Naive thymus-derived CD4-positive, alpha-beta T cell (primary cell): ENCODE measurements at regions not wholly inside any gene's neighbourhood (a gene's known extent, or its start where the extent isn't known, plus 50 kb on each side); places are given as distances from the start of the nearest gene placed in this dataset.

Experiments used
- ATAC-seq: fragments of 150-1000 bp; cut with Tn5 transposase; 2 replicates; pipeline ENCODE4 v1.10.0; 2021; ENCODE audit warnings: mild to moderate bottlenecking, moderate library complexity
- CTCF ChIA-PET: fragments of 350-600 bp; sonication (Branson Sonifier 250); formaldehyde crosslinking; loops from one replicate; lab custom pipeline; 2021; ENCODE audit warnings: antibody characterized with exemption; lab: Charles Lee
- POLR2A ChIA-PET: fragments of 350-600 bp; sonication (Branson Sonifier 250); formaldehyde crosslinking; loops from one replicate; lab custom pipeline; 2021; ENCODE audit warnings: antibody characterized with exemption, inconsistent platforms; lab: Charles Lee
- DNase-seq, 9 donors: peaks; one replicate each; pipeline versions ENCODE4 v3.0.0 to v3.0.0-alpha.2; 2020 to 2022; ENCODE audit warnings: mixed read lengths in 1 of 9
- H3K27ac ChIP-seq: one replicate; pipeline ENCODE4 v1.7.0; 2013; ENCODE audit warnings: mild to moderate bottlenecking, low read depth, low read length, moderate library complexity
- H3K27me3 ChIP-seq, 2 donors: one replicate each; pipeline ENCODE4 v1.7.0; 2013; ENCODE audit warnings: low read length in 2 of 2, mild to moderate bottlenecking in 2 of 2, moderate library complexity in 2 of 2; ENCODE audit not compliant: control insufficient read depth in 2 of 2, insufficient read depth in 2 of 2
- H3K36me3 ChIP-seq, 3 experiments: 1 replicate in 2 of 3; 2 replicates in 1 of 3; pipeline ENCODE4 v1.7.0; 2013; ENCODE audit warnings: low read length in 3 of 3, mild to moderate bottlenecking in 3 of 3, moderate library complexity in 1 of 3; ENCODE audit not compliant: insufficient read depth in 3 of 3, control insufficient read depth in 2 of 3
- H3K4me1 ChIP-seq, 2 donors: one replicate each; pipeline ENCODE4 v1.7.0; 2013; ENCODE audit warnings: low read length in 2 of 2, mild to moderate bottlenecking in 2 of 2, moderate library complexity in 1 of 2; ENCODE audit not compliant: control insufficient read depth in 2 of 2, insufficient read depth in 2 of 2
- H3K4me3 ChIP-seq: 2 replicates; pipeline ENCODE4 v1.7.0; 2013; ENCODE audit warnings: mild to moderate bottlenecking, low read length
- H3K9me3 ChIP-seq, 3 experiments: 1 replicate in 2 of 3; 2 replicates in 1 of 3; pipeline ENCODE4 v1.7.0; 2013; ENCODE audit warnings: low read length in 3 of 3; ENCODE audit not compliant: control insufficient read depth in 2 of 3
- H3K27ac Mint-ChIP-seq, 9 donors: one replicate each; pipeline ENCODE4 v1.8.0; 2020 to 2022; ENCODE audit warnings: mixed read lengths in 9 of 9, mild to moderate bottlenecking in 8 of 9, moderate library complexity in 5 of 9, inconsistent platforms in 2 of 9
- H3K27me3 Mint-ChIP-seq, 5 donors: one replicate each; pipeline ENCODE4 v1.8.0; 2021 to 2022; ENCODE audit warnings: mixed read lengths in 5 of 5, mild to moderate bottlenecking in 1 of 5
- H3K36me3 Mint-ChIP-seq, 5 donors: one replicate each; pipeline ENCODE4 v1.8.0; 2020 to 2022; ENCODE audit warnings: mixed read lengths in 5 of 5, mild to moderate bottlenecking in 3 of 5, inconsistent platforms in 1 of 5
- H3K4me1 Mint-ChIP-seq, 7 donors: one replicate each; pipeline ENCODE4 v1.8.0; 2020 to 2022; ENCODE audit warnings: mixed read lengths in 7 of 7, mild to moderate bottlenecking in 3 of 7, inconsistent platforms in 1 of 7
- H3K4me3 Mint-ChIP-seq, 10 donors: one replicate each; pipeline ENCODE4 v1.8.0; 2020 to 2022; ENCODE audit warnings: mild to moderate bottlenecking in 10 of 10, mixed read lengths in 10 of 10, moderate library complexity in 6 of 10, inconsistent platforms in 2 of 10
- H3K9me3 Mint-ChIP-seq, 11 donors: one replicate each; pipeline ENCODE4 v1.8.0; 2020 to 2022; ENCODE audit warnings: mixed read lengths in 11 of 11, mild to moderate bottlenecking in 4 of 11, inconsistent platforms in 1 of 11, moderate library complexity in 1 of 11
- intact Hi-C, 2 donors: fragments of 100-400 bp; cut with micrococcal nuclease; formaldehyde crosslinking; loops; one replicate each; pipeline ENCODE4 v1.15.1; 2023

- Histone ChIP-seq H3K27me3 (no peaks in the 10 kb centered on the region), H3K36me3 (no peaks in the 10 kb centered on the region), H3K4me1 (no peaks in the 10 kb centered on the region), H3K27ac (no peak overlapping the region), H3K9me3 (no peaks in the 10 kb centered on the region), H3K4me3 (no peak overlapping the region)
- CTCF ChIA-PET, result no interaction called here
- Mint-ChIP-seq H3K27ac (no peak overlapping the region), H3K9me3 (peaks cover 0 to 4% (median 0%) of the 10 kb centered on the region in 11 donors), H3K27me3 (peaks cover 0 to 3% (median 0%) of the 10 kb centered on the region in 5 donors), H3K36me3 (peaks cover 0 to 5% (median 0%) of the 10 kb centered on the region in 5 donors), H3K4me3 (no peak overlapping the region), H3K4me1 (peaks cover 0 to 1% (median 0%) of the 10 kb centered on the region in 7 donors)
- POLR2A ChIA-PET, result no interaction called here
- ATAC-seq (peak; percentile 46), DNase-seq (no peak)
- intact Hi-C loops, result no loop called here
These were observed 76.0 kb upstream of the ADTRP start for GRCh38 chr6:11854408-11855165.

- no peak overlapping the region for H3K4me3 Mint-ChIP-seq
- intact Hi-C loops, result no loop called here
- ATAC-seq (no peak), DNase-seq (no peak)
- ChIA-PET CTCF (no interaction called here), POLR2A (no interaction called here)
- H3K36me3 Mint-ChIP-seq, result peaks cover 0 to 5% (median 0%) of the 10 kb centered on the region in 5 donors
- H3K27me3 ChIP-seq, result no peaks in the 10 kb centered on the region
- H3K9me3 Mint-ChIP-seq, result peaks cover 0 to 4% (median 0%) of the 10 kb centered on the region in 11 donors
- no peaks in the 10 kb centered on the region for H3K9me3 ChIP-seq
- no peaks in the 10 kb centered on the region for H3K36me3 ChIP-seq
- peaks cover 0 to 1% (median 0%) of the 10 kb centered on the region in 7 donors for H3K4me1 Mint-ChIP-seq
- H3K4me3 ChIP-seq, result no peak overlapping the region
- H3K27ac ChIP-seq, result no peak overlapping the region
- H3K27me3 Mint-ChIP-seq, result peaks cover 0 to 3% (median 0%) of the 10 kb centered on the region in 5 donors
- H3K4me1 ChIP-seq, result no peaks in the 10 kb centered on the region
- no peak overlapping the region for H3K27ac Mint-ChIP-seq
These were observed 75.2 kb upstream of the ADTRP start for GRCh38 chr6:11853678-11854407.

GRCh38 chr6:11852061-11852651 lies 73.6 kb upstream of the ADTRP start:
- Mint-ChIP-seq H3K9me3 (peaks cover 0 to 4% (median 0%) of the 10 kb centered on the region in 11 donors), H3K4me3 (no peak overlapping the region), H3K36me3 (peaks cover 0 to 5% (median 0%) of the 10 kb centered on the region in 5 donors), H3K27me3 (peaks cover 0 to 3% (median 0%) of the 10 kb centered on the region in 5 donors), H3K27ac (no peak overlapping the region), H3K4me1 (peaks cover 0 to 1% (median 0%) of the 10 kb centered on the region in 7 donors)
- intact Hi-C loops, result no loop called here
- Histone ChIP-seq H3K36me3 (no peaks in the 10 kb centered on the region), H3K4me3 (no peak overlapping the region), H3K4me1 (no peaks in the 10 kb centered on the region), H3K9me3 (no peaks in the 10 kb centered on the region), H3K27me3 (no peaks in the 10 kb centered on the region), H3K27ac (no peak overlapping the region)
- ATAC-seq (no peak), DNase-seq (no peak)
- ChIA-PET POLR2A (no interaction called here), CTCF (interaction anchor here (0.7 kb wide), 1 partner anchor 196 kb away, joined by 3 read pairs; no protein-coding TSS in a partner anchor)

GRCh38 chr6:11851387-11851786 lies 72.8 kb upstream of the ADTRP start:
- Histone ChIP-seq H3K27me3 (no peaks in the 10 kb centered on the region), H3K4me1 (no peaks in the 10 kb centered on the region), H3K27ac (no peak overlapping the region), H3K9me3 (no peaks in the 10 kb centered on the region), H3K4me3 (no peak overlapping the region), H3K36me3 (no peaks in the 10 kb centered on the region)
- H3K4me3 Mint-ChIP-seq, result no peak overlapping the region
- intact Hi-C loops, result no loop called here
- H3K9me3 Mint-ChIP-seq, result peaks cover 0 to 4% (median 0%) of the 10 kb centered on the region in 11 donors
- H3K27ac Mint-ChIP-seq, result no peak overlapping the region
- POLR2A ChIA-PET, result no interaction called here
- no peak for DNase-seq
- no peak for ATAC-seq
- peaks cover 0 to 1% (median 0%) of the 10 kb centered on the region in 7 donors for H3K4me1 Mint-ChIP-seq
- H3K36me3 Mint-ChIP-seq, result peaks cover 0 to 5% (median 0%) of the 10 kb centered on the region in 5 donors
- CTCF ChIA-PET, result no interaction called here
- H3K27me3 Mint-ChIP-seq, result peaks cover 0 to 3% (median 0%) of the 10 kb centered on the region in 5 donors

GRCh38 chr6:11848852-11849731 lies 70.5 kb upstream of the ADTRP start:
- intact Hi-C loops, result no loop called here
- no peak overlapping the region for H3K27ac ChIP-seq
- Mint-ChIP-seq H3K4me3 (no peak overlapping the region), H3K36me3 (no peaks in the 10 kb centered on the region), H3K9me3 (peaks cover 0 to 4% (median 0%) of the 10 kb centered on the region in 11 donors), H3K27ac (no peak overlapping the region), H3K4me1 (peaks cover 0 to 6% (median 1%) of the 10 kb centered on the region in 7 donors), H3K27me3 (no peaks in the 10 kb centered on the region)
- H3K4me1 ChIP-seq, result no peaks in the 10 kb centered on the region
- ChIA-PET POLR2A (no interaction called here), CTCF (no interaction called here)
- H3K36me3 ChIP-seq, result no peaks in the 10 kb centered on the region
- no peaks in the 10 kb centered on the region for H3K27me3 ChIP-seq
- H3K9me3 ChIP-seq, result no peaks in the 10 kb centered on the region
- ATAC-seq (no peak), DNase-seq (no peak)
- no peak overlapping the region for H3K4me3 ChIP-seq

- no peaks in the 10 kb centered on the region for H3K9me3 ChIP-seq
- peaks cover 0 to 6% (median 1%) of the 10 kb centered on the region in 7 donors for H3K4me1 Mint-ChIP-seq
- peaks cover 0 to 4% (median 0%) of the 10 kb centered on the region in 11 donors for H3K9me3 Mint-ChIP-seq
- DNase-seq (no peak), ATAC-seq (no peak)
- H3K4me3 ChIP-seq, result no peak overlapping the region
- no peaks in the 10 kb centered on the region for H3K36me3 ChIP-seq
- H3K36me3 Mint-ChIP-seq, result no peaks in the 10 kb centered on the region
- no peaks in the 10 kb centered on the region for H3K27me3 ChIP-seq
- CTCF ChIA-PET, result no interaction called here
- no peak overlapping the region for H3K27ac Mint-ChIP-seq
- POLR2A ChIA-PET, result no interaction called here
- no peaks in the 10 kb centered on the region for H3K4me1 ChIP-seq
- H3K4me3 Mint-ChIP-seq, result no peak overlapping the region
- H3K27ac ChIP-seq, result no peak overlapping the region
- no peaks in the 10 kb centered on the region for H3K27me3 Mint-ChIP-seq
- intact Hi-C loops, result no loop called here
These were observed 69.7 kb upstream of the ADTRP start for GRCh38 chr6:11848346-11848651.
